ENCODE measurements at regions not wholly inside any gene's neighbourhood (a gene's known extent, or its start where the extent isn't known, plus 50 kb on each side); places are given as distances from the start of the nearest gene placed in this dataset.

DNA sequence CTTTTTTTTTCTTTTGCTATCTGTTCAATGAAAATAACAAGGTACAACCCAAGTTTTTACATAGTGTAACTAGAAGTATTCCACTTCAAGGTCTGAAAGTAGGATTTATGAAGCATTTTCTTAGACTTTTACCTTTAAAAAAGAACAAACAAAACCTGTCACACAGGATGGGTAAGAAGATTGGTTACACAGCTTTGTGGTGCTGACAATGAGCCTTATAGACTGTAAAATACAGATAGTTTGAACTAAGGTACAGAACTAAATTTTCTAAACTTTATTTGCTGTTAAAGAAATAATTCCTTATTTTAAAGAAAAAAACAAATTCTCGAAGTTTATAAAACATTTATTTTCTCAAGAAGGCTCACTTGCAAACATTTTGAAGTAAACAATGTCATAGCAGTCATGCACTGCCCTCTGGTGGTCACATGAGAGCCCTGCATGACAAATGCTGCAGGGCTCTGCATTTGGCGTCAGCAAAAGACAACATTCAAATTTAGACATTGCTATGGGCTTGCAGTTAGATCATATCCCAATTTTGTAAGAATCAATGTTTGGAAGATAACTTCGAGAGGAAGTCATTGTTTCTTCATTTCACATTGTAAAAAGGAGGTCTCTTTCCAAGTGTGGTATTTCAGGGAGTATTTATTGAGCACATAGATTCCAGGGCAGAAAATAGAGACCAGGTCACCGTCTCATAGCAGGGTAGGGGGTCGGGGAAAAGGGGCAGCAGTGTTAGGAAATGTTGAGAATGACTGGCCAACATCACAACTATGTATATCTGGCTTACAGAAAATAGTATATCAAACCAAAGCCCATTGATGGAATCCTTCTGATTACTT lies 115.3 kb upstream of the FMN2 start:
- TF ChIP-seq, protein P1, sequence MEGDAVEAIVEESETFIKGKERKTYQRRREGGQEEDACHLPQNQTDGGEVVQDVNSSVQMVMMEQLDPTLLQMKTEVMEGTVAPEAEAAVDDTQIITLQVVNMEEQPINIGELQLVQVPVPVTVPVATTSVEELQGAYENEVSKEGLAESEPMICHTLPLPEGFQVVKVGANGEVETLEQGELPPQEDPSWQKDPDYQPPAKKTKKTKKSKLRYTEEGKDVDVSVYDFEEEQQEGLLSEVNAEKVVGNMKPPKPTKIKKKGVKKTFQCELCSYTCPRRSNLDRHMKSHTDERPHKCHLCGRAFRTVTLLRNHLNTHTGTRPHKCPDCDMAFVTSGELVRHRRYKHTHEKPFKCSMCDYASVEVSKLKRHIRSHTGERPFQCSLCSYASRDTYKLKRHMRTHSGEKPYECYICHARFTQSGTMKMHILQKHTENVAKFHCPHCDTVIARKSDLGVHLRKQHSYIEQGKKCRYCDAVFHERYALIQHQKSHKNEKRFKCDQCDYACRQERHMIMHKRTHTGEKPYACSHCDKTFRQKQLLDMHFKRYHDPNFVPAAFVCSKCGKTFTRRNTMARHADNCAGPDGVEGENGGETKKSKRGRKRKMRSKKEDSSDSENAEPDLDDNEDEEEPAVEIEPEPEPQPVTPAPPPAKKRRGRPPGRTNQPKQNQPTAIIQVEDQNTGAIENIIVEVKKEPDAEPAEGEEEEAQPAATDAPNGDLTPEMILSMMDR (IDR thresholded peaks at IDR 0.05): peak; percentile 92
- TF ChIP-seq POLR2AphosphoS5 (IDR thresholded peaks at IDR 0.05; ENCODE audit: low read depth, low read length): no peak
